Naive B cell (primary cell): ENCODE measurements at regions not wholly inside any gene's neighbourhood (a gene's known extent, or its start where the extent isn't known, plus 50 kb on each side); places are given as distances from the start of the nearest gene placed in this dataset.

ENCODE experiments used
- ATAC-seq, 2 donors: fragments of 150-1000 bp; cut with Tn5 transposase; 2 replicates each; pipeline ENCODE4 v1.10.0; 2021; ENCODE audit warnings: low read depth in 2 of 2, mild to moderate bottlenecking in 2 of 2, moderate library complexity in 2 of 2
- DNase-seq: peaks from one replicate; pipeline ENCODE4 v3.0.0; 2022
- H3K27ac Mint-ChIP-seq, 6 donors: one replicate each; pipeline ENCODE4 v1.8.0; 2020 to 2022; ENCODE audit warnings: mild to moderate bottlenecking in 6 of 6, mixed read lengths in 6 of 6, moderate library complexity in 5 of 6, inconsistent platforms in 2 of 6
- H3K27me3 Mint-ChIP-seq, 3 donors: one replicate each; pipeline ENCODE4 v1.8.0; 2021 to 2022; ENCODE audit warnings: mixed read lengths in 3 of 3, mild to moderate bottlenecking in 1 of 3
- H3K36me3 Mint-ChIP-seq, 2 donors: one replicate each; pipeline ENCODE4 v1.8.0; 2020 to 2022; ENCODE audit warnings: mixed read lengths in 2 of 2, inconsistent platforms in 1 of 2, mild to moderate bottlenecking in 1 of 2
- H3K4me1 Mint-ChIP-seq, 3 donors: one replicate each; pipeline ENCODE4 v1.8.0; 2020 to 2022; ENCODE audit warnings: mixed read lengths in 3 of 3, inconsistent platforms in 1 of 3, mild to moderate bottlenecking in 1 of 3, moderate library complexity in 1 of 3
- H3K4me3 Mint-ChIP-seq, 8 donors: one replicate each; pipeline ENCODE4 v1.8.0; 2020 to 2022; ENCODE audit warnings: mild to moderate bottlenecking in 8 of 8, mixed read lengths in 8 of 8, moderate library complexity in 8 of 8, inconsistent platforms in 2 of 8
- H3K9me3 Mint-ChIP-seq, 7 donors: one replicate each; pipeline ENCODE4 v1.8.0; 2020 to 2022; ENCODE audit warnings: mixed read lengths in 7 of 7, mild to moderate bottlenecking in 5 of 7, inconsistent platforms in 2 of 7, moderate library complexity in 1 of 7

DNA sequence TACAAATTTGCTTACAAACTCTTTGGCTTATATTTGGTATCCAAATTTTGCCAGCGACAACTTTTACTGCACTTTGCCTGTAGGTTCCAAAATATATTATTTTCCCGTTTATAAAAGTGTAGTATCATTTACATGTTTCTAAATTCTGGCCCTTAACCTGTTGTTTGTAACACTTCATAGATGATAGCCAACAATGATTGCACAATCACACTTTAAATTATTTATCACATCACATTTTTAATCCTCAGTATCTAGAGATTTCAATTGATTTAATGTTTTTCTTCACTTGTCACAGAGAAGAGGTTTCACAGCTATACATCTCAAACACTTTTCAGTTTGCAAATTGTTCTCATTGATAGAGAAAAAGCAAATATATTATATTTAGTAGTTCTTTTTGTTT, 1151.2 kb upstream of the EYS start:
- no peak for DNase-seq
- Mint-ChIP-seq H3K4me3 (no peak overlapping the region), H3K36me3 (no peaks in the 10 kb centered on the region), H3K27ac (no peak overlapping the region), H3K9me3 (peaks cover 0 to 8% (median 4%) of the 10 kb centered on the region in 7 donors), H3K4me1 (no peaks in the 10 kb centered on the region), H3K27me3 (no peaks in the 10 kb centered on the region)
- no peak for ATAC-seq

DNA sequence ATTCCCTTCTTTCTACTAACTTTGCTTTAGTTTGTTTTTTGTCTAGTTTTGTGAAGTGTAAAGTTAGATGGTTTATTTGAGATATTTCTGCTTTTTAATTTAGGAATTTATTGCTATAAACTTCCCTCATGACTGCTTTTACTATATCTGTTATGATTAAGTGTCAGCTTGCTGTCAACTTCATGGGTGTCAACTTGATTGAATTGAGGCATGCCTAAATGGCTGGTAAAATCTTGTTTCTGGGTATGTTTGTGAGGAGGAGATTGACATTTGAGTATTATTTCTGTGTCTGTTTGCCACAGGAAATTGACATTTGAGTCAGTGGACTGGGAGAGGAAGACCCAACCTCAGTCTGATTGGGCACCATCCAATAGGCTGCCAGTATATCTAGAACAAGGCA, 1147.0 kb upstream of the EYS start:
- Mint-ChIP-seq H3K4me3 (no peak overlapping the region), H3K27me3 (no peaks in the 10 kb centered on the region), H3K9me3 (peaks cover 0 to 8% (median 0%) of the 10 kb centered on the region in 7 donors), H3K36me3 (no peaks in the 10 kb centered on the region), H3K4me1 (no peaks in the 10 kb centered on the region), H3K27ac (no peak overlapping the region)
- DNase-seq (no peak), ATAC-seq (no peak)

DNA sequence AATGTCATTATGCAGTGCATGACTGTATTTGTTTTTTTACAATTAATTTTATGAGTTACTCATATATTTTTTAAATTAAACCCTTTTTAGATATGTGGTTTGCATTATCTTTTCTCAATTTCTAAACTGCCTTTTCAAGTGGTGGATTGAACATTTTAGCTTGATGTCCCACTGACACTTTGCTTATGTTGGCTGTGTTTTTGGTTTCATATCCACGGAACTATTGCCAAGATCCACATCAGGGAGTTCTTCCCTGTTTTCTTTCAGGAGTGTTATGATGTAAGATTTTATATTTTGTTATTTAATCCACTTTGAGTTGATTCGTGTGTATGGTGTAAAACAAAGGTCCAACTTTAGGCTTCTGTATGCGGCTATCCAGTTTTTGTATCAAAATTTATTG, 1144.9 kb upstream of the EYS start:
- no peak overlapping the region for H3K4me3 Mint-ChIP-seq
- ATAC-seq (no peak), DNase-seq (no peak)
- no peaks in the 10 kb centered on the region for H3K36me3 Mint-ChIP-seq
- H3K9me3 Mint-ChIP-seq = peaks cover 0 to 7% (median 0%) of the 10 kb centered on the region in 7 donors
- H3K27ac Mint-ChIP-seq = no peak overlapping the region
- no peaks in the 10 kb centered on the region for H3K4me1 Mint-ChIP-seq
- no peaks in the 10 kb centered on the region for H3K27me3 Mint-ChIP-seq

DNA sequence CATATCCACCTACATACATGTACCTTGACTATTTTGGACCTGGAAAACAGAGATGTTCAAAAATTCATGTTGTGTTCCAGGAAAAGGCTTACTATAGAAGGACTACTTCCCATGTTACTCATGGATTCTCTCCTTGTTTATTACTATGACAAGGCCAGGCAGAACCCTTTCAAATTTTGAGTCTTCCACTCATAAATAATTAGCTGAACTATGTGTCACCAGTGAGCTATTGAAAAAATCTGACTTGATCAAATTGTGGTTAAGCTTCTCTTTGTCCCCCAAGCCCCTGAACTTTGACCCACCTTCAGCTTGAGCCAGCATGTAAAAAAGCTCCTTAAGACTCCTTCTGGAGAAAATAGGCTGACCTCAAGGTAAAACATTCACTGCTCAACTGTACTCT, 1142.8 kb upstream of the EYS start:
- no peak for DNase-seq
- Mint-ChIP-seq H3K4me1 (no peaks in the 10 kb centered on the region), H3K4me3 (no peak overlapping the region), H3K9me3 (peaks cover 0 to 10% (median 0%) of the 10 kb centered on the region in 7 donors), H3K36me3 (no peaks in the 10 kb centered on the region), H3K27ac (no peak overlapping the region), H3K27me3 (no peaks in the 10 kb centered on the region)
- ATAC-seq = no peak

DNA sequence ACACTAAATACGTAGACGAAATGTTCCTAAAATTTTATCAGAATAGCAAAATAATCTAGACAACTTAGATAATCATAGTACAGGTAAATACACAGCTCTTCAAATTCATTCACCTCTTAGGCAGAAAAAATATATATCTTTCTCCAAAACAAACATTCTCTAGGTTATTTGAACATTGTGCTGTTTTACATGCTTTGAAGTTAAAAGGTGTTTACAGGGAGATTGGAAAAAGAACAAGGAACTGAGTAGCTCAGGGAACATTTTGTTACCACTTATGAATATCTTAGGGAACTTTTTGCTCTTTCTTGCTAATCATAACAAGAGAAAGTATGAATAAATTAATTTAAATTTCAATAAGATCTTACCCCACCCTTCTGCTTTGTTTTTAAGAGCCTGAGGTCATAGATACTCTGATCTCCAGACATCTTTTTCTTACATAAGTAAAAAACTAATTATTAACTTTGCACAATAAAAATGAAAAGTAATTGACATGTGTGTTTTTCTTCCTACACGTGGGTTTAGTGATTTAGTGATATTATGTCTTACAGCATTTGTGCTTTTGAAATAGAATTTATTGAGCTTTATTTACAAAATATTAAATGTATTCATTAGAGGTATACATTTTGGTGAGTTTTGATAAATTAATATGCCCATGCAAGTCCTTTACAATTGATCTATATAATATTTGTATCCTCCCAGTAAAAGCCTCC, 1141.4 kb upstream of the EYS start:
- H3K36me3 Mint-ChIP-seq = no peaks in the 10 kb centered on the region
- H3K4me1 Mint-ChIP-seq = no peaks in the 10 kb centered on the region
- no peak for ATAC-seq
- H3K27me3 Mint-ChIP-seq = no peaks in the 10 kb centered on the region
- H3K27ac Mint-ChIP-seq = no peak overlapping the region
- no peak overlapping the region for H3K4me3 Mint-ChIP-seq
- peaks cover 0 to 10% (median 0%) of the 10 kb centered on the region in 7 donors for H3K9me3 Mint-ChIP-seq
- DNase-seq = no peak

DNA sequence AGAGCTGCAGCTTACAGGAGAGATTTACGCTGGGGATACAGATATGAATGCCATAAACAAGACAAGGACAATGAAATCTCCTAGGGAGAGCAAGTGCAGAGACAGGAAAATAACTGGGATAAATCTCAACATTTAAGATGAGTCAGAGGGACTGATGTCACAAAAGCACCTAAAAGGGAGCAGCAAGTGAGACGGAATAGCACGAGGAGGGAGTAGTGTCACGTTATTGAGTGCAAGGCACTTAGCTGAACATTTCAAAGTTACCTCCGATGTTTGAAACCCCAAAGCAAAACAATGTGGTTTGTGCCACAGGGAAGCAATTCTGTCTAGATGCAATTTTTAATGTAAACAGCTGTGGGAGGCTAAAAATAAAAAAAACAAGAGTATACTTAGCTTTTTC, 1131.7 kb upstream of the EYS start:
- Mint-ChIP-seq H3K4me3 (no peak overlapping the region), H3K27me3 (no peaks in the 10 kb centered on the region), H3K9me3 (peaks cover 0 to 15% (median 6%) of the 10 kb centered on the region in 7 donors), H3K36me3 (no peaks in the 10 kb centered on the region), H3K4me1 (no peaks in the 10 kb centered on the region), H3K27ac (no peak overlapping the region)
- ATAC-seq = no peak
- no peak for DNase-seq

DNA sequence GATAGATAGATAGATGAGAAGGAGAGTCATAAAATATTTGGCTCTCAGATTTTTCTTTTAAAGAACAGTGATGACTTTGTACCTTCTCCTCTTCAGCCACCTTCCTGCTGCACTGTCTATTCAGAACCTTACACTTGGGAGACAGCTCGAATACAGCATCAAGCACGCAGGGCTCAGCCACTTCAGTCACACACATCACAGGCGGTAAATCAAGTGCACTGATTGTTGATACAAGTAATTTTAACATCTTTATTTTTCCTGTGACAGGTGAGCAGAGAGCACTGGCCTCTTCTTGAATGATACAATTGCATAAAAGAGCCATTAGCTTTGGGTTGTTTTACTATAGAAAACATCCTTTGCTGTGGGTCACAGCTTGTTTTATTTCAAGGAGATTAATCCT, 1118.5 kb upstream of the EYS start:
- H3K4me3 Mint-ChIP-seq = no peak overlapping the region
- H3K27ac Mint-ChIP-seq = no peak overlapping the region
- no peaks in the 10 kb centered on the region for H3K36me3 Mint-ChIP-seq
- ATAC-seq = no peak
- H3K27me3 Mint-ChIP-seq = no peaks in the 10 kb centered on the region
- H3K4me1 Mint-ChIP-seq = no peaks in the 10 kb centered on the region
- DNase-seq = no peak
- peaks cover 0 to 11% (median 0%) of the 10 kb centered on the region in 7 donors for H3K9me3 Mint-ChIP-seq

DNA sequence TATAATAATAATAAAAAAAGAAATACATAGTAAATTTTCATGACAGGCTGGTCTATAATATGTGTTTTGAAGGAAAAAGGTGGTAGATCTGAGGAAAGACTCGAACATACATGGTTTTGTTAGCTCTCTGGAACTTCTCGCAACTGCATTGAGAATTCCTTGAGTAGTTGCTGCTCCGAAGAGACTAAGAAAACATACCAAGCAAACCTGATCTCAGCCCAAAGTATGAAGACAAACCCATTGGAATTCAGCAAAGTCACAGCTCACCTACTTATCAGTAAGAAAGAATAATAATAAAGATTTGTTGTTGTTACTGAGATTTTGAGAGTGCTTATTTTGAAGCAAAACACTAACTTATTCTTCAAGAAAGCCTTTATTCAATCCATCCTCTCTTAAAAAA, 1107.1 kb upstream of the EYS start:
- Mint-ChIP-seq H3K4me3 (no peak overlapping the region), H3K27me3 (no peaks in the 10 kb centered on the region), H3K9me3 (peaks cover 0 to 6% (median 2%) of the 10 kb centered on the region in 7 donors), H3K27ac (no peak overlapping the region), H3K4me1 (no peaks in the 10 kb centered on the region), H3K36me3 (no peaks in the 10 kb centered on the region)
- ATAC-seq (no peak), DNase-seq (no peak)

DNA sequence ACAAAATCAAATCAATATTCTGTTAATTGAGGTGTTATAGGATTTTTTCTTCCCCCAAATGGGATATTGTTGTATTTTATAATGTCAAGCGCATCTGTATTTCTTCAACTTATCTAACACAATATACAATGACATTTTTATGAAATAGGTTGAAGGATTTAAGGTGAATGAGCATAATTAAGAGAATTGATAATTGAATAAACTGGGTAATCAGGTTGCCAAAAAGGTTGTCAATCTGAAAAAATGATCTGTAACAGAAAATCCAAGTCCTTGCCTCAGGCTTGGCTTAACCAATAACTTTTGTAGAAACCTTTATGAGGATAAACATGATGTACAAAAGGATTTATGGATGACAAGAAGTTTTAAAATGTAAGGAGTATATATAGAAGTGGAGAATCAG, 1101.7 kb upstream of the EYS start:
- ATAC-seq = no peak
- peaks cover 0 to 5% (median 0%) of the 10 kb centered on the region in 7 donors for H3K9me3 Mint-ChIP-seq
- no peaks in the 10 kb centered on the region for H3K4me1 Mint-ChIP-seq

DNA sequence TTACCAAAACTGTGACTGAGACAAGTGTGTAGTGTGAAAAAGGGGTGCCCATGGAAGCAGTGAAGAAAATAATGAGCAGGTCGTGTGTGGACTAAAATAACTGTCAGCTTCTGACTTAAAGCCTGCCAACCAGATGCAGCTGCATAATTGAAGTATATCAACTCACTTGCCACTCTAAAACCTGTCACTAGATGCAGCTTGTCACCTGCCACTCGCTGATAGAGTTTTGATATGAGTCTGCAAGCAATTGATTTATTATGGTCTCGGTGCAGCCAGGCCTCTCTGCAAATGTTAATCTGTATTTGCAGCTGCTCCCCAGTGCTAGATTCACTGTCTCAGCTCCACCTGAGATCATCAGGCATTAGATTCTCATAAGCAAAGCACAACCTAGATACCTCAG, 1090.0 kb upstream of the EYS start:
- Mint-ChIP-seq H3K27ac (no peak overlapping the region), H3K27me3 (no peaks in the 10 kb centered on the region), H3K36me3 (no peaks in the 10 kb centered on the region), H3K4me3 (no peak overlapping the region), H3K9me3 (peaks cover 0 to 13% (median 3%) of the 10 kb centered on the region in 7 donors), H3K4me1 (no peaks in the 10 kb centered on the region)
- DNase-seq = no peak
- no peak for ATAC-seq

More for the DNA sequence above, 1101.7 kb upstream of the EYS start:
- Mint-ChIP-seq H3K4me3 (no peak overlapping the region), H3K27ac (no peak overlapping the region), H3K36me3 (no peaks in the 10 kb centered on the region), H3K27me3 (no peaks in the 10 kb centered on the region)
- no peak for DNase-seq

DNA sequence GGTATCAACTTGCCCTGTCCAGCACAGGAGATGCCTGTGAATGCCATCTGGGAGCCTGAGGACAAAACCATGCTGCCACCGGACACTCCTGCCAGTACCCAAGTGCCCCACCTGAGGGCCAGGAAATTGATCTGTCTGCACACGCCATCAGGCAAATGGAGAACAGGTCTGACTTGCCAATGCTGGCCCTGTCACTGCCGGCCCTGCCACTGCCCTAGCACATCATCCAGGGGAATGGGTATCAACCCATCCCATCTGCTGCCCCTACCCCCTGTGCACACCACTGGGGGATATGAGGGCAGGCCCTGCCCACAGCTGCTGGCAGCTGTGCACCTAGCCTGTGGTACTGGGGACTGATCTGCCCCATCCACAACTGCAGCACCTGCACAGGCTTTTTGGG, 1081.6 kb upstream of the EYS start:
- no peaks in the 10 kb centered on the region for H3K36me3 Mint-ChIP-seq
- no peak overlapping the region for H3K4me3 Mint-ChIP-seq
- H3K4me1 Mint-ChIP-seq = no peaks in the 10 kb centered on the region

DNA sequence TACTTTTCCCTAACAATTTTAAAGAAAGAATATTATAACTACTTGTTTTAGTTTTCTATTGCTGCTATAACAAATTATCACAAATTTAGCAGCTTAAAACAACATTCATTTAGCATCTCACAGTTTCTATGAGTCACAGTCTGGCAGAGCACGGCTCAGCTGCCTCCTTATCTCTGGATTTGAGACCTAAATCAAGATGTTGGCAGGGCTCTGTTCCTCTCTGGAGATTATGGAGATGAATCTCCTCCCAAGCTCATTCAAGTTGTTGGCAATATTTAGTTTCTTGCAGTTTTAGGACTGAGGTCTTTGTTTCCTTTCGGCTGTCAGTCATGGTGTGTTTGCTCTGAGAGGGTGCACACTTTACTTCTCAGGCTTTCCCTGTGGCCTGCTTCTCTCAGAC, 1065.8 kb upstream of the EYS start:
- no peaks in the 10 kb centered on the region for H3K27me3 Mint-ChIP-seq
- H3K4me3 Mint-ChIP-seq = no peak overlapping the region
- H3K36me3 Mint-ChIP-seq = no peaks in the 10 kb centered on the region
- DNase-seq (no peak), ATAC-seq (no peak)
- H3K27ac Mint-ChIP-seq = no peak overlapping the region
- peaks cover 0 to 20% (median 11%) of the 10 kb centered on the region in 7 donors for H3K9me3 Mint-ChIP-seq
- H3K4me1 Mint-ChIP-seq = no peaks in the 10 kb centered on the region

More for the DNA sequence above, 1081.6 kb upstream of the EYS start:
- ATAC-seq (no peak), DNase-seq (no peak)
- H3K27ac Mint-ChIP-seq = no peak overlapping the region
- H3K9me3 Mint-ChIP-seq = peaks cover 0 to 10% (median 4%) of the 10 kb centered on the region in 7 donors
- no peaks in the 10 kb centered on the region for H3K27me3 Mint-ChIP-seq

DNA sequence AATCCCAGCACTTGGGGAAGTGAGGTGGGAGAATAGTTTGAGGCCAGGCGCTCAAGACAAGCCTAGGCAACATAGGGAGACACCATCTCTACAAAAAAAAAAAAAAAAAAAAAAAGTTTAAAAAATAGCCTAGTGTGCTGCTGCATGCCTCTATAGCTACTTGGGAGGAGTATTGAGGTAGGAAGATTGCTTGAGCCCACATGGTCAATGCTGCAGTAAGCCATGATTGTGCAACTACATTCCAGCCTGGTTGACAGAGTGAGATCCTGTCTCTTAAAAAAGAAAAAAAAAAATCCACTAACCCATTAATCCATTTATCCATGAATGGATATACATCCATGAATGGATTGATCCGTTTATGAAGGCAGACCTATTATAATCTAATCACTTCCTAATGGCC, 1064.6 kb upstream of the EYS start:
- Mint-ChIP-seq H3K9me3 (peaks cover 0 to 20% (median 11%) of the 10 kb centered on the region in 7 donors), H3K4me1 (no peaks in the 10 kb centered on the region), H3K27me3 (no peaks in the 10 kb centered on the region), H3K36me3 (no peaks in the 10 kb centered on the region), H3K27ac (no peak overlapping the region), H3K4me3 (no peak overlapping the region)
- ATAC-seq (no peak), DNase-seq (no peak)

DNA sequence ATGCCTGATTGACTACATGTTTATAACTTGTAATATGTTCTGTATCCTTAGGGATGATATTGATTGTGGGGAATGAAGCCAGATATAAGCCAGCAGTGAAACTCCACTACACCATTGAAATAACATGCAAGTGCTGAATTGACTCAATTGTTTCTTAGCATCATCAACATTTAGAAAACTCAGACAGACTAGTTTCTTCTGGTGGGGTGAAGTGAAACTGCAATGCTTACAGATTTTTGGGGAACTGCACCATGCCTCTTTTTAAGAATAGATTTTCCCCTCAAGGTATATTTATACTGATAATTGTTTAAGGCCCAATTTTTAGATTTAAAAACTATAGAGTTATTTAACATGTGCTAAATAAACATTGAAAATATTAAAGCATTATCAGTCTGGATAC, 1044.6 kb upstream of the EYS start:
- H3K27ac Mint-ChIP-seq = no peak overlapping the region
- no peaks in the 10 kb centered on the region for H3K36me3 Mint-ChIP-seq
- ATAC-seq (no peak), DNase-seq (no peak)
- no peaks in the 10 kb centered on the region for H3K27me3 Mint-ChIP-seq
- H3K4me1 Mint-ChIP-seq = no peaks in the 10 kb centered on the region
- peaks cover 0 to 6% (median 3%) of the 10 kb centered on the region in 7 donors for H3K9me3 Mint-ChIP-seq
- H3K4me3 Mint-ChIP-seq = no peak overlapping the region

DNA sequence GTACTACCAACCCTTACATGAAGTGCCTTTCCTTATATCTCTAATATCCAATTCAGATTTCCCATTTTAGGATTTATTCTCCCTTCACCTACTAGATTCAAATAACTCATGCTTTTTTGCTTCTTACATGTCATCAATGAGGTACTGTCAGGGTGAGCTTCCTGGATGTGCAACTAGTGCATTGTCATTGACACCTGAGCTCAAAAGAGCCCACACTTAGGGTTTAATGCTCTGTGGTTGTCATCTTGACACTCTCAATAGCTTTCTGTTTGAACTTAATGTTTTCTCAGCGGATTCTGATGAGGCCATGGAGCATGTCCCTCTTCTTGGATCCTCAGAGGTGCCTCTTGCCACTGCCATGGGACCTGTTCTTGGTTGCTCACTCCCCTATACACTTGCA, 1033.3 kb upstream of the EYS start:
- no peak overlapping the region for H3K4me3 Mint-ChIP-seq
- H3K9me3 Mint-ChIP-seq = peaks cover 0 to 10% (median 0%) of the 10 kb centered on the region in 7 donors
- DNase-seq (no peak), ATAC-seq (no peak)
- no peaks in the 10 kb centered on the region for H3K4me1 Mint-ChIP-seq
- H3K27ac Mint-ChIP-seq = no peak overlapping the region
- H3K36me3 Mint-ChIP-seq = no peaks in the 10 kb centered on the region
- H3K27me3 Mint-ChIP-seq = no peaks in the 10 kb centered on the region
